ENCODE measurements at regions not wholly inside any gene's neighbourhood (a gene's known extent, or its start where the extent isn't known, plus 50 kb on each side); places are given as distances from the start of the nearest gene placed in this dataset.

DNA sequence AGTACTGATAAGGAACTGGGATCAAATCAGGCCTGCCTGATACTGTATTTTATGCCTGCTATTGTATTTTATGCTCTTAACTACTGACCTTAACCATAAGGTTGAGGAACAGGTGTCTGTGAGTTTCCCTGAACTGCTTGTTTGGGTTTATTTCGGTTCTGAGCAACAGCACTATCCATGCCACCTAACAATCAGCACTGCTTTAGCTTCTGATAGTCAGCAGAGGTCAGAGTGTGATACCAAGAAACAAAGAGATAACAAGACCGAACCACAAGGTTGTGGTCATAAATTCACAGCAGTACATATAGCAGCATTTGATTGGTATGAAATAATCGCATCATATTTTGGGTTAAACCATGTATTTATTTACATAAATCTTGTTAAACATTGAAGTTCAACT lies 362.2 kb downstream of the FGF13 start:
- TF ChIP-seq, protein P1, sequence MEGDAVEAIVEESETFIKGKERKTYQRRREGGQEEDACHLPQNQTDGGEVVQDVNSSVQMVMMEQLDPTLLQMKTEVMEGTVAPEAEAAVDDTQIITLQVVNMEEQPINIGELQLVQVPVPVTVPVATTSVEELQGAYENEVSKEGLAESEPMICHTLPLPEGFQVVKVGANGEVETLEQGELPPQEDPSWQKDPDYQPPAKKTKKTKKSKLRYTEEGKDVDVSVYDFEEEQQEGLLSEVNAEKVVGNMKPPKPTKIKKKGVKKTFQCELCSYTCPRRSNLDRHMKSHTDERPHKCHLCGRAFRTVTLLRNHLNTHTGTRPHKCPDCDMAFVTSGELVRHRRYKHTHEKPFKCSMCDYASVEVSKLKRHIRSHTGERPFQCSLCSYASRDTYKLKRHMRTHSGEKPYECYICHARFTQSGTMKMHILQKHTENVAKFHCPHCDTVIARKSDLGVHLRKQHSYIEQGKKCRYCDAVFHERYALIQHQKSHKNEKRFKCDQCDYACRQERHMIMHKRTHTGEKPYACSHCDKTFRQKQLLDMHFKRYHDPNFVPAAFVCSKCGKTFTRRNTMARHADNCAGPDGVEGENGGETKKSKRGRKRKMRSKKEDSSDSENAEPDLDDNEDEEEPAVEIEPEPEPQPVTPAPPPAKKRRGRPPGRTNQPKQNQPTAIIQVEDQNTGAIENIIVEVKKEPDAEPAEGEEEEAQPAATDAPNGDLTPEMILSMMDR (conservative IDR thresholded peaks at IDR 0.05; ENCODE audit: low read length), result no peak
- TF ChIP-seq EZH2phosphoT487 (IDR thresholded peaks at IDR 0.05; ENCODE audit: borderline replicate concordance), result no peak
